Right lung (tissue), 2 donors: ENCODE measurements at regions not wholly inside any gene's neighbourhood (a gene's known extent, or its start where the extent isn't known, plus 50 kb on each side); places are given as distances from the start of the nearest gene placed in this dataset.

ENCODE experiments used
- DNase-seq, 2 donors: peaks; one replicate each; pipeline ENCODE4 v3.0.0-alpha.2; 2013

GRCh38 chr11:116473790-116474346 is 298.9 kb downstream of the BUD13 start:
- DNase-seq, result no peak

DNA sequence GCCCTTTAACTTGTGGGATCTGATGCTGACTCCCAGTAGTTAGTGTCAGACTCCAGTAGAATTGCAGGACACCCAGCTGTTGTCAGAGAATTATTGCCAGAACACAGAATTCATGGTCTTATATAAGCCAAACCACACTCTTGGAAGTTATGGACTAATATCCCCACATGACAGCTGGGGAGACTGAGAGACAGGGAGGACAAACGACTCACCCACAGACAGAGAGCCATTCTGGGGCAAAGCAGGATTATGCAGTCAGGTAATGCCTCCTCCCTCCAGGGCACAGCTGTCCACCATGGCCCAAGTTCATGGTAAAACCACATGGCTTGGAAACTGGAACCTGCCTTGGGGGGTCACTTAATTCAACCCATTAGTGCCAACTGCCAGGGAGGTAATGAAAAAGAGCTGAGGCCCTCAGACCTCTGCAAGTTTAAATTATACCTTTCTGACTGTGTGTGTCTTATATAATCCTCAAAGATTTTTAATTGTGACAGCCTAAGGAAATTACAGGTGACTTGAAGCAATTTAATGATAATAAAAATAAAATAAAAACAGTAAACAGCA is 299.5 kb downstream of the BUD13 start:
- DNase-seq, result no peak

GRCh38 chr11:116472651-116473050 is 300.1 kb downstream of the BUD13 start:
- no peak for DNase-seq

- DNase-seq, result no peak
Measured at GRCh38 chr11:116471608-116472256, 301.1 kb downstream of the BUD13 start.

DNA sequence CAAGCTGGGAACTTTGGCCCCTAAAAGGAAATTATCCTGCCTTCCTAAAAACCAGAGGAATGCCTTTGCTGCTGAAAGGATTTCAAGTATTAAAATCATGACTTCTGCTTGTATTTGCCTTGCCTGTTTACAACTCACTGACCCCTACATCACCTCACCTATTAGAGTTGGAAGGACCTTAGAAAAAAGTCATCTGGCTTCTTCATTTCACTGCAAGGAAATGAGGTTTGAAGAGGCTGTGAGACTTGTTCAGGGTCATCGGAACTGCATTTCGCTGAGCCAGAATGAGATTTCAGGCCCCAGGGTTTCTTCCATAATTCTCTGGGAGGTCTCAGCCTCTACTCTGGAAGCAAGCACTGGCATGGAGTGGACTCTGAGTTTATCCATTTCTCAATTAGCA is 304.1 kb downstream of the BUD13 start:
- DNase-seq, result no peak

GRCh38 chr11:116467823-116468222 is 305.0 kb downstream of the BUD13 start:
- DNase-seq, result no peak

GRCh38 chr11:116466801-116467200 is 306.0 kb downstream of the BUD13 start:
- no peak for DNase-seq

- DNase-seq, result no peak
Measured at GRCh38 chr11:116466191-116466590, 306.6 kb downstream of the BUD13 start.

DNA sequence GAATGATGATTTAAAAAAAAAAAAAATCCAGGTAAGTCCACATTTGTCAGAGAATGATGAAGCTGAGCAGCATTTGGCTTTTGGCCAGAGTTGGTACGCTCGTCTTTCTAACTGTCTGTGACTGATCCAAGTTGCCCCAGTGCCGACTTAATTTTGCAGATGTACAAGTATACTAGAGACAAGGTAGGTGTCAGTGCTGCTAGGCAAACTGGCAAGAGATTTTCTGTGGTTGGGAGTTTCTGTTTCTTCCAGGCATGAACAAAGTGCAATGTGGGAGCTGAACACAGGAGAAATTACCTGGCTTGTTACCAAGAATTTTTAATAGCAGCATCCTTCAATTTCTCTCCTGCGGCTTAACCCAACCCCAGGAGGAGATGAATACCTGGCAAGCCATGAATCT is 307.7 kb downstream of the BUD13 start:
- no peak for DNase-seq

GRCh38 chr11:116461789-116462188 is 311.0 kb downstream of the BUD13 start:
- no peak for DNase-seq

GRCh38 chr11:116460156-116460920 is 312.4 kb downstream of the BUD13 start:
- DNase-seq, result no peak

- no peak for DNase-seq
Measured at GRCh38 chr11:116459185-116460045, 313.4 kb downstream of the BUD13 start.

- DNase-seq, result no peak
Measured at GRCh38 chr11:116458546-116458945, 314.2 kb downstream of the BUD13 start.

DNA sequence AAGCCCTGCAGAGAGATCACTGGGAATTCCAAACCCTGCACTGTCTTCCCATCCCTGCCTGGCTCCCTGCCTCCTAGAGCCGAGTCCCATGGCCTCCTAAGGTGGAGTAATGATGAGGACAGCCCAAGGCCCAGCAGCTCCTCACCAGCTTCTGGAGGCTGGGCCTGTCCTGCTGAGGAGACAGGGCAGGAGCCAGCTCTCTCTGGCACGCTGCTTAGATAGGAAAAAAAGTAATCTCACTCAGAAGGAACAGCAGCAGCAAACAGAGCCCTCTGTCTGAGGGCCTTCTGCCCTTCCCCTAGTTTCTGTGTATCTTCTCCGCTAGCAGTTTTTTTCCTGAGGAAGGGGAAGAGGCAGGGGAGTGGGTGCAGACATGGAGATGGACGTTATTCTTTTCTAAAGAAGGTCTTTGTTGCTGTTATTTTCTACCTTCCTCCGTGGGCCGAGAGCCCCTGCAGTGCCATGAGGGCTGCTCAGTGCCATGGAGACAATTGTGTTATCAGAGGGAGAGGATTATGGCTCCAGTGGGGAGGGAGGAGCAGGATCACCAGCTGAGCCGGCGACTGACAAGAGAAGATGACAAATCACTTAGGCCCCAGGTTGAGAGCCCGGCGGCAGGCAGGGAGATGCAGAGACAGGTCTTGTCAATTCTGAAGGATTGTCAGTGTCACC is 315.3 kb downstream of the BUD13 start:
- DNase-seq, result no peak

DNA sequence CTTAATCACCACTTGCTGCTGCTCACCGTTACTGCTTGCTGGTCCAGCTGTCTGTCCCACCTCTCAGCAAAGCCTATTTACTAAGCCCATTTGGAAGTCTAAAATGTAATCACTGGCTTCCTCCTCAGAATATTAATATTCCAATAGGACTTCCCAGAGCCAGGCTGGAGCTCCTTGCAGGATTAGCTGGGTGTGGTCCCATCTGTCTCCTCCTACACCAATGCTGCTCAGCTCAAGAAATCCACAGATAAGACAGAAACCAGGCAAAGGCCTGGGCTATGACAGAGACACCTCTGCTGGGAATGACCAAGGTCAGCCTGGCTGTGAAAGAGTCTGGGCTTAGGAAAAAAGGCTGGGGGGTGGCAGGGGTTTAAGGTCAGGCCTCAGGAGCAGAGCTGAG is 317.8 kb downstream of the BUD13 start:
- no peak for DNase-seq

- DNase-seq, result no peak
Measured at GRCh38 chr11:116454020-116454645, 318.7 kb downstream of the BUD13 start.

GRCh38 chr11:116452461-116452860 is 320.3 kb downstream of the BUD13 start:
- DNase-seq, result no peak

DNA sequence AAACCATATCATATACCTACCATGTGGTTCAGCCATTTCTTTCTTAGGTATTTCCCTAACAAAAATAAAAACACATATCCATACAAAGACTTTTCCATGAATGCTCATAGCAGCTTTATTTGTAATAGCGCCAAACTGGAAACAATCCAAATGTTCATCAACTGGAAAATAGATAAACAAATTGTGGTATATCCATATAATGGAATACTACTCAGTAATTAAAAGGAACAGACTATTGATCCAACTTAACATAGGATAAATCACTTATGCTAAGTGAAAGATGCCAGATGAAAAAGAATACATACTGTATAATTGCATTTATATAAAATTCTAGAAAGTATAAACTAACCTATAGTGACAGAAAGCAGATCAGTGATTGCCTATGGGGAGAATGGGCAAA is 323.3 kb downstream of the BUD13 start:
- DNase-seq, result no peak

GRCh38 chr11:116446048-116446941 is 326.5 kb downstream of the BUD13 start:
- DNase-seq, result no peak
